GM18858 (cell line): ENCODE measurements at regions not wholly inside any gene's neighbourhood (a gene's known extent, or its start where the extent isn't known, plus 50 kb on each side); places are given as distances from the start of the nearest gene placed in this dataset.
A peak's percentile ranks its signal among the peaks of the same experiment; 100 is the strongest.
"Not testable (repeated sequence)": the region's sequence is repeated elsewhere in the genome, so short reads cannot be mapped to it uniquely, and the experiment has no call there.

Experiments used
- ATAC-seq: cut with Tn5 transposase; IDR thresholded peaks from one replicate; pipeline ENCODE4 v1.9.1; 2021; ENCODE audit not compliant: unreplicated experiment

GRCh38 chr1:83154306-83154705, 844.6 kb downstream of the TTLL7 start:
- ATAC-seq = not testable (repeated sequence)

GRCh38 chr1:83151167-83151898, 847.6 kb downstream of the TTLL7 start:
- not testable (repeated sequence) for ATAC-seq

- ATAC-seq = not testable (repeated sequence)
These were observed 848.5 kb downstream of the TTLL7 start for GRCh38 chr1:83150479-83150878.

- not testable (repeated sequence) for ATAC-seq
These were observed 853.1 kb downstream of the TTLL7 start for GRCh38 chr1:83145820-83146219.

GRCh38 chr1:83142802-83143201, 856.1 kb downstream of the TTLL7 start:
- not testable (repeated sequence) for ATAC-seq

- not testable (repeated sequence) for ATAC-seq
These were observed 863.3 kb downstream of the TTLL7 start for GRCh38 chr1:83135524-83136157.

- ATAC-seq = not testable (repeated sequence)
These were observed 864.5 kb downstream of the TTLL7 start for GRCh38 chr1:83134322-83135014.

- no peak for ATAC-seq
These were observed 867.3 kb downstream of the TTLL7 start for GRCh38 chr1:83131692-83131955.

GRCh38 chr1:83130886-83131691, 867.8 kb downstream of the TTLL7 start:
- ATAC-seq = peak; percentile 58

GRCh38 chr1:83129107-83129506, 869.8 kb downstream of the TTLL7 start:
- no peak for ATAC-seq

- ATAC-seq = no peak
These were observed 873.5 kb downstream of the TTLL7 start for GRCh38 chr1:83125456-83125855.

GRCh38 chr1:83123019-83123418, 875.9 kb downstream of the TTLL7 start:
- ATAC-seq = no peak

- ATAC-seq = no peak
These were observed 880.5 kb downstream of the TTLL7 start for GRCh38 chr1:83118472-83118871.

GRCh38 chr1:83117030-83117429, 881.9 kb downstream of the TTLL7 start:
- ATAC-seq = not testable (repeated sequence)

- ATAC-seq = no peak
These were observed 883.1 kb downstream of the TTLL7 start for GRCh38 chr1:83115785-83116184.

GRCh38 chr1:83114136-83114834, 884.6 kb downstream of the TTLL7 start:
- ATAC-seq = no peak

GRCh38 chr1:83113652-83114051, 885.3 kb downstream of the TTLL7 start:
- ATAC-seq = no peak

GRCh38 chr1:83112248-83112885, 886.6 kb downstream of the TTLL7 start:
- no peak for ATAC-seq

GRCh38 chr1:83110156-83110555, 888.8 kb downstream of the TTLL7 start:
- no peak for ATAC-seq

- ATAC-seq = no peak
These were observed 889.2 kb downstream of the TTLL7 start for GRCh38 chr1:83109692-83110091.
